ENCODE measurements at regions not wholly inside any gene's neighbourhood (a gene's known extent, or its start where the extent isn't known, plus 50 kb on each side); places are given as distances from the start of the nearest gene placed in this dataset.
"Not testable (repeated sequence)": the region's sequence is repeated elsewhere in the genome, so short reads cannot be mapped to it uniquely, and the experiment has no call there.

GRCh38 chr2:167843217-167843616 is 404.2 kb downstream of the STK39 start:
- DNase-seq: no peak

GRCh38 chr2:167842047-167842446 is 405.3 kb downstream of the STK39 start:
- DNase-seq: no peak

- DNase-seq: not testable (repeated sequence)
Observed at GRCh38 chr2:167835290-167835689, 412.1 kb downstream of the STK39 start.

DNA sequence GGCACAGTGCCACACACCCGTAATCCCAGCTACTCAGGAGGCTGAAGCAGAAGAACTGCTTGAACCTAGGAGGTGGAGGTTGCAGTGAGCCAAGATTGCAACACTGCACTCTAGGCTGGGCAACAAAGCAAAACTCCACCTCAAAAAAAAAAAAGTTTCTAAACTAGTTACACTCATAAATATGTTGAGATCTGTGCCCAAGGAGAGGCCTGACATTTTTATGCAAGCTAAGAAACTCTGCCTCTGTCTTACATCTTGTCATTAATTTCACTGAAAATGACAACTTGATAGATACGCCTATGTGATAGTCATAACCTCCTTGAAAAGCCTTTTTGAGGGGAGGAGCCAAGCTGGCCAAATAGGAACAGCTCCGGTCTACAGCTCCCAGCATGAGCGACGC is 412.7 kb downstream of the STK39 start:
- DNase-seq: no peak

DNA sequence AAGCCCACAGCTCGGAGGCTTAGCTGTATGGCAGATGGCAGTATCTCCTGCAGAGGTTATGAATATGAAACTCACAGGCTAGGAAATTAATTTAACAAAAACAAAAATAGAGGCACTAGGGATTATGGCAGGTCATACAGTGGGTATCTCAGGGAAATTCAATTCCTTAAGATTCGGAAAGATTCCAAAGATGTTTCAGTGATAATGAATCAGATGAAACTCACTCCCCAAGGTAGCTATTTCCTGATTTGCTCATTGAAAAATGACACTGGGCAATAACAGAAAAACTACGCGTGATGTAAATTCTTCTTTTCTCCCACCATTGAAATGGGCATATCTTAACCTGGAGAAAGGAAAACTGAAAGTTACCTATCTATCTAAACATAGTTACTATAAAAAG is 414.1 kb downstream of the STK39 start:
- no peak for DNase-seq

- DNase-seq: no peak
Observed at GRCh38 chr2:167832868-167833287, 414.5 kb downstream of the STK39 start.

- DNase-seq: no peak
Observed at GRCh38 chr2:167827352-167828097, 419.9 kb downstream of the STK39 start.

- no peak for DNase-seq
Observed at GRCh38 chr2:167826906-167827305, 420.5 kb downstream of the STK39 start.

- no peak for DNase-seq
Observed at GRCh38 chr2:167825664-167826063, 421.7 kb downstream of the STK39 start.

- DNase-seq: no peak
Observed at GRCh38 chr2:167822690-167823465, 424.5 kb downstream of the STK39 start.

GRCh38 chr2:167820488-167820887 is 426.9 kb downstream of the STK39 start:
- DNase-seq: no peak

DNA sequence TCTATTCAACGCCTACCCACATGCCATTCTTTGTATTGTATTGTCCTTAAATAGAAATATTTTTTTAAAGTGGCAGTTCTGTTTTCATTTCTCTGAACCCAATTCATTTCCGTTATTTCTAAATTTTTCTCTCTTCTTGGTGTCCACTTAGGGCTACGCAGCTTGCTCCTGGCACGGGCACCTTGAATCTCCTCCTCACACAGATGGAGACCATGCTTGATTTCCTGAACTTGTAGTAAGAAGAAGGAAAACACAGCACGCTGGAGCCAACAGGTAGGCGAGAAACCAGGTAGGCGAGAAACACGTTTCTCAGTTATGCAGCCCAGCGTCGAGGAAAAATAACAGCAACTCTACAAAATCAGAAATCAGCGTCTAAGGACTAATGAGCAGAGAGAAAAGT is 428.9 kb downstream of the STK39 start:
- DNase-seq: no peak

- DNase-seq: no peak
Observed at GRCh38 chr2:167817908-167818307, 429.5 kb downstream of the STK39 start.

GRCh38 chr2:167817422-167817821 is 430.0 kb downstream of the STK39 start:
- no peak for DNase-seq

DNA sequence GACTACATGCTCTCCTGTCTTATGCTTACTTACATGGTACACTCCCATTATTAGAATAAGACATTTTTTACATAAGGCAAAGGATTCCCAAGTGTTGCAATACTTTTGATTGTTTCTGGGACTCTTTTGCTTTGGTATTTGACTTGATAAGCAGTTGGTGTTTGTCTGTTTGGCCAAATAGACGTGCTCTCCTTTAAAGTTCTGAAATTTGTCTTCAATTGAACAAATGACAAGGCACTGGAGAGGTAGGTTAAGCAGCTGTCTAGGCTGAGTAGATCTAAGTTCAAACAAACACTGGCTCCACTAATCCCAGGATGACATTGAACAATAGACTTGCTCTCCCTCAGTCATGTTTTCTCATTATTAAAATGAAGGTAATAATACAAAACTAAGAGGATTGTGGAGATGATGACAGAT is 430.5 kb downstream of the STK39 start:
- no peak for DNase-seq

GRCh38 chr2:167814881-167815718 is 432.3 kb downstream of the STK39 start:
- DNase-seq: no peak

- not testable (repeated sequence) for DNase-seq
Observed at GRCh38 chr2:167814482-167814880, 432.9 kb downstream of the STK39 start.

GRCh38 chr2:167809799-167810198 is 437.6 kb downstream of the STK39 start:
- DNase-seq: not testable (repeated sequence)

GRCh38 chr2:167803449-167803988 is 443.9 kb downstream of the STK39 start:
- no peak for DNase-seq

GRCh38 chr2:167794554-167795255 is 452.7 kb downstream of the STK39 start:
- DNase-seq: no peak

DNA sequence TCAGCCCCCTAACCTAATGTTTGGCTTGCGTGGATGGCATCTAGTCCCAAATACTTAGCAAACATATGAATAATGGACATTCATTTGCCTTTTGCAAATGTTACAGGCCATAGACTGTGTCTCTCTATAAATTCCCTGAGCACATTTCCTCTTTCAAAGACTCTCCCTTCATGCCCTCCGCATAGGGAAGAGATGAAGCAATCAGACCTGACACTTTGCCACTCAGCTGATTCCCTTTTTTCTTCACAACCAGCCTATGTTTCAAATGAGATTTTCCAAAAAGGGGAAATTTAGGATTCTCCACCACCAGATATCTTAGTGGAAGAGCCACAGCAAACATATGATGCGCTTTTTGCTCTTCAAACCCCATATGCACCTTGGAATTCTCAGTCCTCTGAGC is 453.7 kb downstream of the STK39 start:
- no peak for DNase-seq

- no peak for DNase-seq
Observed at GRCh38 chr2:167792126-167792525, 455.3 kb downstream of the STK39 start.

Measured in EL (cell line).